OCI-LY3 (cell line): ENCODE measurements at regions not wholly inside any gene's neighbourhood (a gene's known extent, or its start where the extent isn't known, plus 50 kb on each side); places are given as distances from the start of the nearest gene placed in this dataset.

Experiments
- H2AFZ ChIP-seq: fragments of 200-600, 300-600 bp; shearing (Covaris generic); 2 replicates; pipeline ENCODE4 v1.6.0; 2014; ENCODE audit warnings: antibody characterized with exemption, low read depth, low read length
- H3K27ac ChIP-seq: fragments of 200-600, 300-600 bp; sonication (generic); 2 replicates; pipeline ENCODE4 v1.5.1; 2014; ENCODE audit warnings: mild to moderate bottlenecking, low read length, moderate library complexity, mixed read lengths
- H3K27me3 ChIP-seq: fragments of 200-600, 300-600 bp; sonication (generic); 2 replicates; pipeline ENCODE4 v1.6.1; 2014; ENCODE audit warnings: low read depth, low read length, mixed read lengths
- H3K36me3 ChIP-seq: fragments of 200-600, 300-600 bp; sonication (generic); replicated peaks from 2 replicates; pipeline ENCODE3; 2014; ENCODE audit warnings: low read depth, low read length, mixed read lengths
- H3K4me1 ChIP-seq: fragments of 300-600, 200-600 bp; sonication (generic); 2 replicates; pipeline ENCODE4 v1.6.1; 2014; ENCODE audit warnings: low read length, mixed read lengths
- H3K4me2 ChIP-seq: fragments of 200-600, 300-600 bp; sonication (generic); 2 replicates; pipeline ENCODE4 v1.6.1; 2014; ENCODE audit warnings: low read length, mixed read lengths
- H3K4me3 ChIP-seq: fragments of 300-600, 200-600 bp; sonication (generic); 2 replicates; pipeline ENCODE4 v1.5.1; 2014; ENCODE audit warnings: antibody characterized with exemption, mild to moderate bottlenecking, low read length, moderate library complexity
- H3K79me2 ChIP-seq: fragments of 300-600, 200-600 bp; shearing (Covaris generic); 2 replicates; pipeline ENCODE4 v1.6.1; 2014; ENCODE audit warnings: mild to moderate bottlenecking, low read length, mixed read lengths
- H3K9ac ChIP-seq: fragments of 300-600, 200-600 bp; shearing (Covaris generic); 2 replicates; pipeline ENCODE4 v1.6.0; 2014; ENCODE audit warnings: mild to moderate bottlenecking, low read length, moderate library complexity
- H3K9me3 ChIP-seq: fragments of 200-600, 300-600 bp; shearing (Covaris generic); 2 replicates; pipeline ENCODE4 v1.6.1; 2014; ENCODE audit warnings: low read length, mixed read lengths; ENCODE audit not compliant: insufficient read depth
- H4K20me1 ChIP-seq: fragments of 200-600, 300-600 bp; sonication (generic); 2 replicates; pipeline ENCODE4 v1.6.1; 2016; ENCODE audit warnings: low read length, mixed read lengths; ENCODE audit not compliant: insufficient read depth
- EZH2phosphoT487 ChIP-seq: fragments of 200-600 bp; shearing (Covaris generic); IDR thresholded peaks from 2 replicates; pipeline ENCODE4 v1.6.1; 2018; ENCODE audit warnings: antibody characterized with exemption, mixed run types, low read depth
- TF ChIP-seq, protein P1 (sequence below): fragments of 200-600, 300-600 bp; sonication (generic); IDR thresholded peaks from 2 replicates; pipeline ENCODE4 v1.5.1; 2014; ENCODE audit warnings: antibody characterized with exemption, low read length, low read depth

DNA sequence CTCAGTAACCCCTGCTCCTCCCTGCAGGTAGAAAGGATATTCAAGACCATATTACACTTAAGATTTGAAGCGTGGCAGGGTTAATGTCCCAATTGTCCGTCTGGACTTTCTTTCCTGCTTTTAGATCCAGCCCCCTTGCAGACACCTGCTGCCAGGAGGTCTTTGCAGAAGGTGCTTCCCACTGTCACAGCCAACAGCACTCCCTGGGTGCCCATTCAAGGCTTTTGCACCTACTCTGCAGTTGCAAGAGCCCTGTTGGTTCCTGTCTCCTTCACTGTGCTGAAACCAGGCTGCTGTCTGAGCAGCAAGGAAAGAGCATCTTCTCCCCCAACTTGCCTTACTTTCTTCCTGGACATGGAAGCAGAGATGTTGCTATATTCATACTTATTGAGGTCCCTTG, 1043.0 kb upstream of the POU3F3 start:
- no peak overlapping the region for H3K27ac ChIP-seq
- H4K20me1 ChIP-seq: no peaks in the 10 kb centered on the region
- H3K4me2 ChIP-seq: no peak overlapping the region
- H3K4me3 ChIP-seq: no peak overlapping the region
- no peaks in the 10 kb centered on the region for H3K36me3 ChIP-seq
- TF ChIP-seq, protein P1, sequence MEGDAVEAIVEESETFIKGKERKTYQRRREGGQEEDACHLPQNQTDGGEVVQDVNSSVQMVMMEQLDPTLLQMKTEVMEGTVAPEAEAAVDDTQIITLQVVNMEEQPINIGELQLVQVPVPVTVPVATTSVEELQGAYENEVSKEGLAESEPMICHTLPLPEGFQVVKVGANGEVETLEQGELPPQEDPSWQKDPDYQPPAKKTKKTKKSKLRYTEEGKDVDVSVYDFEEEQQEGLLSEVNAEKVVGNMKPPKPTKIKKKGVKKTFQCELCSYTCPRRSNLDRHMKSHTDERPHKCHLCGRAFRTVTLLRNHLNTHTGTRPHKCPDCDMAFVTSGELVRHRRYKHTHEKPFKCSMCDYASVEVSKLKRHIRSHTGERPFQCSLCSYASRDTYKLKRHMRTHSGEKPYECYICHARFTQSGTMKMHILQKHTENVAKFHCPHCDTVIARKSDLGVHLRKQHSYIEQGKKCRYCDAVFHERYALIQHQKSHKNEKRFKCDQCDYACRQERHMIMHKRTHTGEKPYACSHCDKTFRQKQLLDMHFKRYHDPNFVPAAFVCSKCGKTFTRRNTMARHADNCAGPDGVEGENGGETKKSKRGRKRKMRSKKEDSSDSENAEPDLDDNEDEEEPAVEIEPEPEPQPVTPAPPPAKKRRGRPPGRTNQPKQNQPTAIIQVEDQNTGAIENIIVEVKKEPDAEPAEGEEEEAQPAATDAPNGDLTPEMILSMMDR: no peak
- no peaks in the 10 kb centered on the region for H3K9me3 ChIP-seq
- H3K27me3 ChIP-seq: no peaks in the 10 kb centered on the region
- no peak overlapping the region for H3K9ac ChIP-seq
- H3K4me1 ChIP-seq: no peaks in the 10 kb centered on the region
- no peak overlapping the region for H2AFZ ChIP-seq
- H3K79me2 ChIP-seq: no peaks in the 10 kb centered on the region

DNA sequence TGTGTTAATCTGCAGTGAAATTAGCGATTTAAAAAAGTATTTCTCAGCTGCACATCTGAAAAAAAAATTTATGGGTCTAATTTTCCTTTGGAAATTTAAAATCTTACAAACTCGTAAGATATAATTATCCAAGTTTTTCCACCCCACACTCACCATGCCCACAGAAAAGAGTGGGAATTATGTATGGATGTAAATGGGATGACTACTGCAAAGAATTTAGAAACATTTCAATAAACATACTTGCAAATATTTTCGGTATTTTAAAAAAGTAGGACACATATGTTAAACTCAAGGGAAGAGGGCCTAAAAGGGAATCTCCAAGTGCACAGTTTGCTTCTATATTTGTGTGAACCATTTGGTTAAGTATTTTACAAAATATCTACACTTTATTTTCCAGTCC, 1039.9 kb upstream of the POU3F3 start:
- no peaks in the 10 kb centered on the region for H3K4me1 ChIP-seq
- H3K9ac ChIP-seq: no peak overlapping the region
- H4K20me1 ChIP-seq: no peaks in the 10 kb centered on the region
- TF ChIP-seq, protein P1: no peak
- no peak for TF ChIP-seq EZH2phosphoT487
- H3K9me3 ChIP-seq: no peaks in the 10 kb centered on the region
- H3K79me2 ChIP-seq: no peaks in the 10 kb centered on the region
- no peaks in the 10 kb centered on the region for H3K27me3 ChIP-seq
- H3K36me3 ChIP-seq: no peaks in the 10 kb centered on the region
- H3K4me3 ChIP-seq: no peak overlapping the region
- no peak overlapping the region for H3K4me2 ChIP-seq
- H2AFZ ChIP-seq: no peak overlapping the region
- H3K27ac ChIP-seq: no peak overlapping the region

DNA sequence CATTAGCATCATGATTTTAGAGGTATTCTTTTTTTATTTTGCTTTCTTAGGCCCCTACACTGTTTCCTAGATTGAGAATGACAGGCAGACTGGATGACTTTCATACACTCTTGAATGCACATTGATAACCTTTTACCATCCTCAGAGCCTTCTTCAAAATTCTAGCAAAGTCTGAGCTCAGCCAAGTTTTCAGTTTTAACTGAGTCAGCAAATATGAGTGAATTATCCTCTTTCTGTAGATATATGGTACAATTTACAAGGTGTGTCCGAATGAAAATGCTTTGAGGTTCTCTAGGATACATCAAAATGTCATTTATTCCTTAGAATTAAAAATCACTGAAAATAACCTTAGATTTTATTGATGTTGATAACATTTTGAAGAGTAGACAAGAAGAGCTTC, 1038.2 kb upstream of the POU3F3 start:
- no peak overlapping the region for H3K4me3 ChIP-seq
- TF ChIP-seq, protein P1: no peak
- TF ChIP-seq EZH2phosphoT487: no peak
- no peak overlapping the region for H3K27ac ChIP-seq
- H3K4me2 ChIP-seq: no peak overlapping the region
- no peak overlapping the region for H2AFZ ChIP-seq
- no peaks in the 10 kb centered on the region for H3K79me2 ChIP-seq
- H4K20me1 ChIP-seq: no peaks in the 10 kb centered on the region
- H3K27me3 ChIP-seq: no peaks in the 10 kb centered on the region
- no peaks in the 10 kb centered on the region for H3K4me1 ChIP-seq
- H3K9me3 ChIP-seq: no peaks in the 10 kb centered on the region
- no peak overlapping the region for H3K9ac ChIP-seq
- no peaks in the 10 kb centered on the region for H3K36me3 ChIP-seq

DNA sequence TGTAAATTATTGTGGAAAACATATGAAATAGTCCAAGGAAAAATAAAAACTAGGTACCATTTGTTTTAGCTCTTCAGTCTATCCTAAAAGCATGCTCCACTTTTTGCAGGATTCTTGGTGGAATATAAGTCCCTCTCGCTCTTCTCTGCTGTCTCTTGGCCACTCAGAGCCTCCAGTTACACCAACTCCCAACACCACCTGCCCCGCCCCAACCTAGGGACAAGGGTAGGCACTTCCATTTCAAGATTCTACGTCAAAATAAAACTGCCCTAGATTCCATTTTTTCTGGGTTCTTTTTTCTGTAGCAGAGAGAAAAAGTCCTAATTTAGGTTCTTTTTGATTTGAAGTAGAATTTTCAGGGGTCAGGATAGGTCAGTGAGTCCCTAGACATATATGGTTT, 1036.2 kb upstream of the POU3F3 start:
- H3K9me3 ChIP-seq: no peaks in the 10 kb centered on the region
- TF ChIP-seq, protein P1: no peak
- no peak for TF ChIP-seq EZH2phosphoT487
- no peaks in the 10 kb centered on the region for H3K79me2 ChIP-seq
- H3K4me1 ChIP-seq: no peaks in the 10 kb centered on the region
- H3K27me3 ChIP-seq: no peaks in the 10 kb centered on the region
- no peak overlapping the region for H3K9ac ChIP-seq
- no peak overlapping the region for H3K4me3 ChIP-seq
- H2AFZ ChIP-seq: no peak overlapping the region
- no peak overlapping the region for H3K4me2 ChIP-seq
- H3K27ac ChIP-seq: no peak overlapping the region
- H4K20me1 ChIP-seq: no peaks in the 10 kb centered on the region
- no peaks in the 10 kb centered on the region for H3K36me3 ChIP-seq
